PFSK-1 (cell line): ENCODE measurements at regions not wholly inside any gene's neighbourhood (a gene's known extent, or its start where the extent isn't known, plus 50 kb on each side); places are given as distances from the start of the nearest gene placed in this dataset.

Experiments
- FOXP2 ChIP-seq: optimal IDR thresholded peaks from 2 replicates; pipeline ENCODE3; 2011; ENCODE audit warnings: borderline replicate concordance, control low read depth, inconsistent platforms; ENCODE audit not compliant: insufficient read depth; ENCODE audit errors: extremely low read length, extremely low read depth
- POLR2AphosphoS5 ChIP-seq: IDR thresholded peaks from 2 replicates; pipeline ENCODE4 v1.6.1; 2012; ENCODE audit warnings: low read depth, mild to moderate bottlenecking, control low read depth, low read length, moderate library complexity
- REST ChIP-seq, 2 experiments: IDR thresholded peaks; 2 replicates each; pipeline versions ENCODE4 v1.6.1 to v1.8.0; 2011 to 2012; ENCODE audit warnings: low read depth in 2 of 2, low read length in 2 of 2, control low read depth in 1 of 2, inconsistent platforms in 1 of 2, mild to moderate bottlenecking in 1 of 2, moderate library complexity in 1 of 2; ENCODE audit not compliant: insufficient read depth in 1 of 2
- SIN3A ChIP-seq: IDR thresholded peaks from 2 replicates; pipeline ENCODE4 v1.6.1; 2012; ENCODE audit warnings: mild to moderate bottlenecking, low read length, moderate library complexity, borderline replicate concordance; ENCODE audit not compliant: insufficient read depth
- TAF1 ChIP-seq: IDR thresholded peaks from 2 replicates; pipeline ENCODE4 v1.6.1; 2012; ENCODE audit warnings: low read length, control low read depth, borderline replicate concordance; ENCODE audit not compliant: insufficient read depth

- TF ChIP-seq TAF1 (no peak), POLR2AphosphoS5 (no peak), SIN3A (no peak)
Measured at GRCh38 chr6:141677598-141678211, 455.0 kb upstream of the GJE1 start.

- no peak for TF ChIP-seq POLR2AphosphoS5
Measured at GRCh38 chr6:141675957-141676356, 456.8 kb upstream of the GJE1 start.

- TF ChIP-seq TAF1 (no peak), REST (IDR thresholded peaks at IDR 0.05; ENCODE audit: insufficient read depth in 1 of 2, low read depth in 2 of 2, low read length in 2 of 2) (no peak), SIN3A (no peak), FOXP2 (no peak), POLR2AphosphoS5 (no peak)
Measured at GRCh38 chr6:141669141-141669540, 463.6 kb upstream of the GJE1 start.

GRCh38 chr6:141667580-141668309 is 465.0 kb upstream of the GJE1 start:
- no peak for TF ChIP-seq FOXP2

- no peak for TF ChIP-seq REST (IDR thresholded peaks at IDR 0.05; ENCODE audit: insufficient read depth in 1 of 2, low read depth in 2 of 2, low read length in 2 of 2)
- no peak for TF ChIP-seq POLR2AphosphoS5
Measured at GRCh38 chr6:141666187-141666586, 466.5 kb upstream of the GJE1 start.

GRCh38 chr6:141664744-141665143 is 468.0 kb upstream of the GJE1 start:
- TF ChIP-seq FOXP2: no peak

- TF ChIP-seq FOXP2: no peak
- TF ChIP-seq TAF1: no peak
- TF ChIP-seq SIN3A: no peak
- TF ChIP-seq POLR2AphosphoS5: no peak
- no peak for TF ChIP-seq REST (IDR thresholded peaks at IDR 0.05; ENCODE audit: insufficient read depth in 1 of 2, low read depth in 2 of 2, low read length in 2 of 2)
Measured at GRCh38 chr6:141659582-141659981, 473.1 kb upstream of the GJE1 start.
